MM.1S (cell line): ENCODE measurements at regions not wholly inside any gene's neighbourhood (a gene's known extent, or its start where the extent isn't known, plus 50 kb on each side); places are given as distances from the start of the nearest gene placed in this dataset.

Experiments
- CTCF ChIP-seq: fragments of 300-600 bp; sonication (generic); IDR thresholded peaks from 2 replicates; pipeline ENCODE4 v1.5.1; 2016; ENCODE audit warnings: antibody characterized with exemption, low read length, mixed read lengths
- EZH2phosphoT487 ChIP-seq: fragments of 300-600 bp; sonication (generic); IDR thresholded peaks from 2 replicates; pipeline ENCODE4 v1.6.1; 2018; ENCODE audit warnings: antibody characterized with exemption, low read length

DNA sequence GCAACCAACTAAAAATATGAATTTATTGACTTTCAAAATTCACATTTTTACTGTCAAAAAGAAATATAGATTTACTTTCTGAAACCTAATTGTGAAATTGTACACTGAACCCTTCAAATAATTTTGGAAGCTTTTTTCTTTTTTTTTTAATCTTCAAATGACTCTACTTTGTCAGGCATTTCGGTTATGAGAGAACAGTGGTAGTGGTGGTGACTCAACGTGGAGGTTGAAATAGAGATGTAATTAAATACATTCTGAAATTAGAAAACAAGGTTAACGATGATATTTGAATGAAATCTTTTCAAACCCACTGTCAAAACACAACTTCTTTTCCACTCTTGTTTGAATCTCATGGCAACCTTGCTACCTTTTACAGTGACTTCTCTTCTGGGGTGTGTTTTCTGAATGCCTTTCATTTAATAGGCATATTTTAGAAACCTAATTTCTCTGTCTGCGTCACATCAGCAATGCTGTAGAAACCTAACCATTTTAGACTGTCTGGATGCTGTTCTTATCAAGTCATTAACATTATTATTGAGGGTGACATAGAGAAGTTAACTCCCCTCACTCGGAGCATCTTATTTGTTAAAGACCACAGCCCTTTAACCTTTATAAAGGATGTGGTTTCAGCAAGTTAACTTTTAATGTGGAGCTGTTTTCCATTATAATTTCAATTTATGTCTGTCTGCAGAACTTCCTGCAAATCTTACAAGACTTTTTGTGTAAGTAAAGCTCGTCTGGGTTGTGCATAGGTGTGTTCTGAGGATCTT, 136.8 kb downstream of the PCDH7 start:
- TF ChIP-seq CTCF (no peak), EZH2phosphoT487 (no peak)
